ENCODE measurements at regions not wholly inside any gene's neighbourhood (a gene's known extent, or its start where the extent isn't known, plus 50 kb on each side); places are given as distances from the start of the nearest gene placed in this dataset.

DNA sequence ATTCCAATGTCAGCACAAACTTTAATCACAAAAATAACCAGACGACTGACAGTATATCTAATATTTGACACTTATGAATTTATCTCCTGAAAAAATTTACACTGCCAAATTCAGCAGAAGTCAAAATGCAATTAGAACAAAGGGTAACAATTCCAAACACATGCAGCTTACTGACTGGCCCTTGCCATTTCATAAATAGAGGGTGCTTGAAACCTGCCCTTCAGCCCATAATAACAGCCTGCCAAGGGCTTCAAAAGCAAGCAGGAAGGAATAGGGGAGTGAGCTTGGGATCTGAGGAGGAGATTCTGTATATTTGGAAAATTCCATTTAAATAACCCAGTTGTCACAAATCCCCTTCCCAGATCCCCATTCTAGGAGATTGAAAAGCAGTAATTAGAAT is 66.1 kb upstream of the IQCM start (continued):
- TF ChIP-seq, protein P1, sequence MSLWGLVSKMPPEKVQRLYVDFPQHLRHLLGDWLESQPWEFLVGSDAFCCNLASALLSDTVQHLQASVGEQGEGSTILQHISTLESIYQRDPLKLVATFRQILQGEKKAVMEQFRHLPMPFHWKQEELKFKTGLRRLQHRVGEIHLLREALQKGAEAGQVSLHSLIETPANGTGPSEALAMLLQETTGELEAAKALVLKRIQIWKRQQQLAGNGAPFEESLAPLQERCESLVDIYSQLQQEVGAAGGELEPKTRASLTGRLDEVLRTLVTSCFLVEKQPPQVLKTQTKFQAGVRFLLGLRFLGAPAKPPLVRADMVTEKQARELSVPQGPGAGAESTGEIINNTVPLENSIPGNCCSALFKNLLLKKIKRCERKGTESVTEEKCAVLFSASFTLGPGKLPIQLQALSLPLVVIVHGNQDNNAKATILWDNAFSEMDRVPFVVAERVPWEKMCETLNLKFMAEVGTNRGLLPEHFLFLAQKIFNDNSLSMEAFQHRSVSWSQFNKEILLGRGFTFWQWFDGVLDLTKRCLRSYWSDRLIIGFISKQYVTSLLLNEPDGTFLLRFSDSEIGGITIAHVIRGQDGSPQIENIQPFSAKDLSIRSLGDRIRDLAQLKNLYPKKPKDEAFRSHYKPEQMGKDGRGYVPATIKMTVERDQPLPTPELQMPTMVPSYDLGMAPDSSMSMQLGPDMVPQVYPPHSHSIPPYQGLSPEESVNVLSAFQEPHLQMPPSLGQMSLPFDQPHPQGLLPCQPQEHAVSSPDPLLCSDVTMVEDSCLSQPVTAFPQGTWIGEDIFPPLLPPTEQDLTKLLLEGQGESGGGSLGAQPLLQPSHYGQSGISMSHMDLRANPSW (CRISPR knock-in tag; IDR thresholded peaks at IDR 0.05; ENCODE audit: borderline replicate concordance): no peak
- no peak for TF ChIP-seq ZFP62 (CRISPR knock-in tag; IDR thresholded peaks at IDR 0.05)
- no peak for TF ChIP-seq ATF1 (CRISPR knock-in tag; IDR thresholded peaks at IDR 0.05)

DNA sequence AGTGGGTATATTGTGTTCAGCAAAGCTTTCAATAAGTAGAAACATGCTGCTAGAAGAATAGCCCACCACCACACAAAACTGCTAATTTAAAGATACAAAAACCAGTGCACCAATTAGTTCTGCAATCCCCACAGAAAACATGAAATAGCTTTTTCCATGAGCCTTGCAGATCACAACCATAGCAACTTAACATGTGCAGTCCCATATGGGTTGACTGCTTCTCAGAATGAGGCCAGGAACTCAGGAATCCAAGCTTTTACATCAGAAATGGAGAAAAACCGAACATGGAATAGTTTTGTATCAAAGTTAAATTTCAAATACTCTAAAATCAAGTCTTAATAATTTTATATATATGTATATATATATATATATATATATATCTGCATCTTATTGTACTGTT is 66.6 kb upstream of the IQCM start:
- Histone ChIP-seq H3K9me3 (ENCODE audit: low read length) (no peaks in the 10 kb centered on the region), H3K4me1 (ENCODE audit: insufficient read depth, low read length) (no peaks in the 10 kb centered on the region), H3K27ac (ENCODE audit: extremely low read length, insufficient read depth, low read length) (no peak overlapping the region), H3K9ac (ENCODE audit: insufficient read depth, low read depth, low read length) (no peak overlapping the region), H3K4me2 (ENCODE audit: low read depth, low read length) (no peak overlapping the region), H2AFZ (ENCODE audit: low read length) (no peak overlapping the region), H3K36me3 (replicated peaks in 1 of 2; ENCODE audit: control insufficient read depth in 1 of 2, insufficient read depth in 2 of 2, low read length in 2 of 2) (no peaks in the 10 kb centered on the region), H3K27me3 (ENCODE audit: control insufficient read depth in 1 of 2, insufficient read depth in 2 of 2, low read length in 2 of 2) (no peaks in the 10 kb centered on the region), H3K79me2 (ENCODE audit: insufficient read depth, low read length) (no peaks in the 10 kb centered on the region), H4K20me1 (ENCODE audit: insufficient read depth, low read length) (no peaks in the 10 kb centered on the region), H3K4me3 (replicated peaks in 1 of 3; ENCODE audit: insufficient read depth in 1 of 3, low read depth in 2 of 3, low read length in 3 of 3) (no peak overlapping the region)
- ATAC-seq (no peak), DNase-seq (ENCODE audit: low spot score) (no peak), FAIRE-seq (no peak)
- CTCF ChIA-PET (ENCODE audit: low intra/inter-chr PET ratio, low total read pairs): no interaction called here
- intact Hi-C loops (cut with micrococcal nuclease; ENCODE audit: unreplicated experiment): no loop called here
- POLR2A ChIA-PET: no interaction called here
- no peak for TF ChIP-seq FLYWCH1 (CRISPR knock-in tag; IDR thresholded peaks at IDR 0.05)
- no peak for TF ChIP-seq NBN (conservative IDR thresholded peaks at IDR 0.05)
- TF ChIP-seq, protein P2, sequence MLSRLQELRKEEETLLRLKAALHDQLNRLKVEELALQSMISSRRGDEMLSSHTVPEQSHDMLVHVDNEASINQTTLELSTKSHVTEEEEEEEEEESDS (CRISPR knock-in tag; IDR thresholded peaks at IDR 0.05; ENCODE audit: borderline replicate concordance): no peak
- TF ChIP-seq SUZ12 (IDR thresholded peaks at IDR 0.05; ENCODE audit: low read depth, low read length): no peak
- TF ChIP-seq, protein P3, sequence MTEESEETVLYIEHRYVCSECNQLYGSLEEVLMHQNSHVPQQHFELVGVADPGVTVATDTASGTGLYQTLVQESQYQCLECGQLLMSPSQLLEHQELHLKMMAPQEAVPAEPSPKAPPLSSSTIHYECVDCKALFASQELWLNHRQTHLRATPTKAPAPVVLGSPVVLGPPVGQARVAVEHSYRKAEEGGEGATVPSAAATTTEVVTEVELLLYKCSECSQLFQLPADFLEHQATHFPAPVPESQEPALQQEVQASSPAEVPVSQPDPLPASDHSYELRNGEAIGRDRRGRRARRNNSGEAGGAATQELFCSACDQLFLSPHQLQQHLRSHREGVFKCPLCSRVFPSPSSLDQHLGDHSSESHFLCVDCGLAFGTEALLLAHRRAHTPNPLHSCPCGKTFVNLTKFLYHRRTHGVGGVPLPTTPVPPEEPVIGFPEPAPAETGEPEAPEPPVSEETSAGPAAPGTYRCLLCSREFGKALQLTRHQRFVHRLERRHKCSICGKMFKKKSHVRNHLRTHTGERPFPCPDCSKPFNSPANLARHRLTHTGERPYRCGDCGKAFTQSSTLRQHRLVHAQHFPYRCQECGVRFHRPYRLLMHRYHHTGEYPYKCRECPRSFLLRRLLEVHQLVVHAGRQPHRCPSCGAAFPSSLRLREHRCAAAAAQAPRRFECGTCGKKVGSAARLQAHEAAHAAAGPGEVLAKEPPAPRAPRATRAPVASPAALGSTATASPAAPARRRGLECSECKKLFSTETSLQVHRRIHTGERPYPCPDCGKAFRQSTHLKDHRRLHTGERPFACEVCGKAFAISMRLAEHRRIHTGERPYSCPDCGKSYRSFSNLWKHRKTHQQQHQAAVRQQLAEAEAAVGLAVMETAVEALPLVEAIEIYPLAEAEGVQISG (CRISPR knock-in tag; IDR thresholded peaks at IDR 0.05): no peak
- TF ChIP-seq SMARCC2 (IDR thresholded peaks at IDR 0.05): no peak
- TF ChIP-seq ZNF496 (CRISPR knock-in tag; IDR thresholded peaks at IDR 0.05; ENCODE audit: insufficient replicate concordance): no peak
- TF ChIP-seq POGZ (CRISPR knock-in tag; IDR thresholded peaks at IDR 0.05): no peak
- TF ChIP-seq KDM6A (CRISPR knock-in tag; IDR thresholded peaks at IDR 0.05; ENCODE audit: low read depth): no peak
- no peak for TF ChIP-seq NCOA5 (CRISPR knock-in tag; IDR thresholded peaks at IDR 0.05)
- in situ Hi-C loops (cut with HindIII; ENCODE audit: extremely low pct_ligation_motif_present, low pct_unique_long_range_greater_than_20kb): no loop called here
- WGBS (ENCODE audit: low lambda C conversion rate): 0% methylated on average over 1 of the region's 1 CpG
- BruUV-seq (replicated peaks): no TSS peak
